Astrocyte (in vitro differentiated cells and primary cell): ENCODE measurements at regions not wholly inside any gene's neighbourhood (a gene's known extent, or its start where the extent isn't known, plus 50 kb on each side); places are given as distances from the start of the nearest gene placed in this dataset.

Source experiments
- CTCF ChIP-seq: IDR thresholded peaks from 2 replicates; pipeline ENCODE4 v1.5.1; 2011; ENCODE audit warnings: low read depth, mild to moderate bottlenecking, inconsistent platforms, low read length, moderate library complexity; ENCODE audit not compliant: insufficient read depth
- EZH2 ChIP-seq: IDR thresholded peaks from 2 replicates; pipeline ENCODE4 v1.6.1; 2012; ENCODE audit warnings: mild to moderate bottlenecking, low read length, inconsistent platforms; ENCODE audit not compliant: insufficient read depth

- no peak for TF ChIP-seq CTCF
- TF ChIP-seq EZH2: no peak
These were observed 550.6 kb downstream of the DSC3 start for GRCh38 chr18:30491815-30492551.
